CD14-positive monocyte (primary cell): ENCODE measurements at regions not wholly inside any gene's neighbourhood (a gene's known extent, or its start where the extent isn't known, plus 50 kb on each side); places are given as distances from the start of the nearest gene placed in this dataset.

Experiments
- DNase-seq, 3 donors: peaks; one replicate each; pipeline ENCODE4 v3.0.0-alpha.2; 2011 to 2022
- H2AFZ ChIP-seq: 2 replicates; pipeline ENCODE4 v1.6.0; 2012; ENCODE audit warnings: mild to moderate bottlenecking, low read depth, low read length, inconsistent platforms; ENCODE audit not compliant: insufficient read depth, poor library complexity, severe bottlenecking
- H3K27ac ChIP-seq, 2 donors: 1 replicate in 1 of 2; 2 replicates in 1 of 2; pipeline ENCODE4 v1.5.1; 2012 to 2013; ENCODE audit warnings: low read length in 2 of 2, control low read depth in 1 of 2, inconsistent platforms in 1 of 2, low read depth in 1 of 2, mild to moderate bottlenecking in 1 of 2
- H3K27me3 ChIP-seq, 2 donors: one replicate each; pipeline versions ENCODE4 v1.6.0 to v1.6.1; 2011 to 2013; ENCODE audit warnings: low read length in 2 of 2; ENCODE audit not compliant: control insufficient read depth in 2 of 2, insufficient read depth in 2 of 2
- H3K36me3 ChIP-seq, 2 donors: replicated peaks in 1 of 2; 1 replicate in 1 of 2; 2 replicates in 1 of 2; pipeline versions ENCODE4 v1.5.1 to v1.6.1; 2012 to 2013; ENCODE audit warnings: low read length in 2 of 2, control low read depth in 1 of 2, inconsistent platforms in 1 of 2, mild to moderate bottlenecking in 1 of 2; ENCODE audit not compliant: insufficient read depth in 2 of 2, control insufficient read depth in 1 of 2
- H3K4me1 ChIP-seq, 2 donors: 1 replicate in 1 of 2; 2 replicates in 1 of 2; pipeline versions ENCODE4 v1.5.1 to v1.6.1; 2012 to 2013; ENCODE audit warnings: low read length in 2 of 2, control low read depth in 1 of 2, inconsistent platforms in 1 of 2, mild to moderate bottlenecking in 1 of 2, moderate library complexity in 1 of 2; ENCODE audit not compliant: insufficient read depth in 2 of 2, control insufficient read depth in 1 of 2
- H3K4me2 ChIP-seq: replicated peaks from 2 replicates; pipeline ENCODE3; 2012; ENCODE audit warnings: low read length, moderate library complexity, mild to moderate bottlenecking; ENCODE audit not compliant: poor library complexity, severe bottlenecking; ENCODE audit errors: extremely low read depth
- H3K4me3 ChIP-seq, 3 experiments: fragments of 200-600 bp in 1 of 3; sonication (generic) in 1 of 3; replicated peaks in 1 of 3; 1 replicate in 2 of 3; 2 replicates in 1 of 3; pipeline ENCODE4 v1.5.1; 2011 to 2013; ENCODE audit warnings: low read length in 3 of 3, mild to moderate bottlenecking in 3 of 3, control low read depth in 2 of 3, low read depth in 2 of 3, inconsistent platforms in 1 of 3, moderate library complexity in 1 of 3
- H3K79me2 ChIP-seq: 2 replicates; pipeline ENCODE4 v1.6.0; 2012; ENCODE audit warnings: mild to moderate bottlenecking, control low read depth, inconsistent platforms, low read length, moderate library complexity; ENCODE audit not compliant: insufficient read depth
- H3K9ac ChIP-seq: 2 replicates; pipeline ENCODE4 v1.6.0; 2017; ENCODE audit warnings: low read length, mild to moderate bottlenecking; ENCODE audit not compliant: insufficient read depth, poor library complexity, severe bottlenecking
- H3K9me3 ChIP-seq, 2 donors: replicated peaks in 1 of 2; 1 replicate in 1 of 2; 2 replicates in 1 of 2; pipeline versions ENCODE4 v1.5.1 to v1.6.1; 2012 to 2013; ENCODE audit warnings: low read length in 2 of 2, control low read depth in 1 of 2; ENCODE audit not compliant: control insufficient read depth in 1 of 2, insufficient read depth in 1 of 2
- H4K20me1 ChIP-seq: 2 replicates; pipeline ENCODE4 v1.6.0; 2012; ENCODE audit warnings: mild to moderate bottlenecking, low read length, control low read depth, moderate library complexity; ENCODE audit not compliant: insufficient read depth
- H3K27ac Mint-ChIP-seq, 7 donors: one replicate each; pipeline ENCODE4 v1.8.0; 2020; ENCODE audit warnings: mild to moderate bottlenecking in 7 of 7, mixed read lengths in 7 of 7, moderate library complexity in 6 of 7, inconsistent platforms in 2 of 7
- H3K27me3 Mint-ChIP-seq, 3 donors: one replicate each; pipeline ENCODE4 v1.8.0; 2021 to 2022; ENCODE audit warnings: low read depth in 3 of 3, mild to moderate bottlenecking in 3 of 3, mixed read lengths in 3 of 3, moderate library complexity in 3 of 3, inconsistent platforms in 1 of 3
- H3K36me3 Mint-ChIP-seq, 2 donors: one replicate each; pipeline ENCODE4 v1.8.0; 2020; ENCODE audit warnings: mixed read lengths in 2 of 2, inconsistent platforms in 1 of 2, mild to moderate bottlenecking in 1 of 2
- H3K4me1 Mint-ChIP-seq: one replicate; pipeline ENCODE4 v1.8.0; 2020; ENCODE audit warnings: mild to moderate bottlenecking, mixed read lengths
- H3K4me3 Mint-ChIP-seq, 2 donors: one replicate each; pipeline ENCODE4 v1.8.0; 2020; ENCODE audit warnings: mild to moderate bottlenecking in 2 of 2, mixed read lengths in 2 of 2, moderate library complexity in 1 of 2
- H3K9me3 Mint-ChIP-seq, 7 donors: one replicate each; pipeline ENCODE4 v1.8.0; 2020 to 2022; ENCODE audit warnings: mixed read lengths in 7 of 7, mild to moderate bottlenecking in 6 of 7, moderate library complexity in 6 of 7, inconsistent platforms in 2 of 7
- WGBS: methylation state at CpG from one replicate; pipeline ENCODE4 v1.1.5; 2013; ENCODE audit warnings: missing lambda C conversion rate; ENCODE audit not compliant: insufficient coverage; 5-methylcytosine and 5-hydroxymethylcytosine counted together
- intact Hi-C, 2 donors: fragments of 100-400 bp; cut with micrococcal nuclease; formaldehyde crosslinking; loops; one replicate each; pipeline versions ENCODE4 v1.15.0 to v1.15.1; 2023
- TF ChIP-seq, protein P1 (sequence below): fragments of 200-600 bp; IDR thresholded peaks from one replicate; pipeline ENCODE4 v1.8.0; 2022; ENCODE audit warnings: antibody characterized with exemption, mild to moderate bottlenecking

DNA sequence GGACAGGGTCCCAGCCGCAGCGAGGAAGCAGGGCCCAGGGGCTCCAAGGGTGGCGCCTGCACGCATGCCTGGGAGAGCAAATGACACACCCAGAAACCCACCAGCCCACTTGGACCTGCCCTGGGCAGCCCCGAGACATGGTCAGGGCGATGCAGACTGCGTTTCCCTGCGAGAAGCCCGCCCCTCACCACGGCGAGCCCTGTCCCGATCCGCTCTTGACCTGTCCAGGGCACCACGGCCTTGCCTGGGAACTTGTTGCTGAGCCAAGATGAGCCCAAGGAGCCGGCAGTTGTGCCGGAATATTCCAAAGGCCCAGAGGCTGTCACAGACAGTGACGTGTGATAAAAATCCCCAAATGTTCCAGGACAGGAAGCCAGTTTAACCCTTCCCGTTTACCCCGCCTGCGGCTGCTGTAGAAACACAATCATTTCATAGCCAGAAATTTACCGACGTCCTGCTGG is 78.1 kb downstream of the SIK1 start:
- Mint-ChIP-seq H3K4me1 (peaks cover 41% of the 10 kb centered on the region), H3K27me3 (peaks cover 0 to 3% (median 0%) of the 10 kb centered on the region in 3 donors), H3K9me3 (peaks cover 0 to 8% (median 2%) of the 10 kb centered on the region in 7 donors), H3K36me3 (no peaks in the 10 kb centered on the region), H3K27ac (peak overlapping the region in 5 of 7 donors; percentile 30 to 76 (median 43)), H3K4me3 (no peak overlapping the region)
- Histone ChIP-seq H3K27me3 (no peaks in the 10 kb centered on the region), H3K9me3 (peaks cover 0 to 8% of the 10 kb centered on the region in 2 donors), H3K9ac (no peak overlapping the region), H2AFZ (no peak overlapping the region), H3K36me3 (no peaks in the 10 kb centered on the region), H3K27ac (no peak overlapping the region), H3K4me2 (no peak overlapping the region), H4K20me1 (no peaks in the 10 kb centered on the region), H3K4me3 (no peak overlapping the region), H3K79me2 (no peaks in the 10 kb centered on the region), H3K4me1 (peaks cover 28 to 32% of the 10 kb centered on the region in 2 donors)
- WGBS: 90% methylated on average over 21 of the region's 22 CpGs
- TF ChIP-seq, protein P1, sequence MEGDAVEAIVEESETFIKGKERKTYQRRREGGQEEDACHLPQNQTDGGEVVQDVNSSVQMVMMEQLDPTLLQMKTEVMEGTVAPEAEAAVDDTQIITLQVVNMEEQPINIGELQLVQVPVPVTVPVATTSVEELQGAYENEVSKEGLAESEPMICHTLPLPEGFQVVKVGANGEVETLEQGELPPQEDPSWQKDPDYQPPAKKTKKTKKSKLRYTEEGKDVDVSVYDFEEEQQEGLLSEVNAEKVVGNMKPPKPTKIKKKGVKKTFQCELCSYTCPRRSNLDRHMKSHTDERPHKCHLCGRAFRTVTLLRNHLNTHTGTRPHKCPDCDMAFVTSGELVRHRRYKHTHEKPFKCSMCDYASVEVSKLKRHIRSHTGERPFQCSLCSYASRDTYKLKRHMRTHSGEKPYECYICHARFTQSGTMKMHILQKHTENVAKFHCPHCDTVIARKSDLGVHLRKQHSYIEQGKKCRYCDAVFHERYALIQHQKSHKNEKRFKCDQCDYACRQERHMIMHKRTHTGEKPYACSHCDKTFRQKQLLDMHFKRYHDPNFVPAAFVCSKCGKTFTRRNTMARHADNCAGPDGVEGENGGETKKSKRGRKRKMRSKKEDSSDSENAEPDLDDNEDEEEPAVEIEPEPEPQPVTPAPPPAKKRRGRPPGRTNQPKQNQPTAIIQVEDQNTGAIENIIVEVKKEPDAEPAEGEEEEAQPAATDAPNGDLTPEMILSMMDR: no peak
- no peak for DNase-seq
- intact Hi-C loops: no loop called here

DNA sequence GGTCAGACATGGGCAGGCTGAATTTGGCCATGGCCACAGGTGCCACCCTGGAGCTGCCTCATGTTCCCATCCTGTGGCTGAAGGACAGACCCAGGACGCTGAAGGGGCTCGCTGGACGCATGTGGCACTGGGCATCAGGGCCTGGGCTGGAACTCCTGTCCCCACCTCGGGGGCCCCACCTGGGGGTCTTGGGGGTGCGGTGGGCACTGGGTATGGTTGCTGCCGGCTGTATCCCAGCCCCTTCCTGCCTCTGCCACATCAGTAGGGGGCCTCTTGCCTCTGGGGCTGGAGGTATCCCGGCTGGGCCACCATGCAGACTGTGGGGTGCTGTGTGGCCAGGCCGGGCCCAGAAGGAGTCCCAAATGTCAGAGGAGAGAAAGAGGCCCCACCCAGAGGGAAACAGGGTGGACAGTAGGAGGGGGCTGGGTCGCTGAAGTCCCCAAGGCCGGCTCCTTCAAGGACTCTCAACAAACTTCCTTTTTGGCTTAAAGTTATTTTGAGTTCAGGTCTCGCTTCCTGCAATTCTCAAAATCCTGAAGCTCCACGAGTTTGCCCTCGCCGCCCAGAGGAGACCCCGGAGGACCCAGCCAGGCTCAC is 78.7 kb downstream of the SIK1 start:
- H3K9me3 Mint-ChIP-seq: peaks cover 0 to 8% (median 2%) of the 10 kb centered on the region in 7 donors
- Histone ChIP-seq H3K27me3 (no peaks in the 10 kb centered on the region), H3K4me2 (no peak overlapping the region), H3K79me2 (no peaks in the 10 kb centered on the region), H2AFZ (no peak overlapping the region), H3K27ac (no peak overlapping the region), H3K4me3 (no peak overlapping the region), H3K9me3 (peaks cover 0 to 8% of the 10 kb centered on the region in 2 donors), H4K20me1 (no peaks in the 10 kb centered on the region), H3K4me1 (peaks cover 28 to 32% of the 10 kb centered on the region in 2 donors), H3K36me3 (no peaks in the 10 kb centered on the region), H3K9ac (no peak overlapping the region)
- TF ChIP-seq, protein P1: no peak
- H3K4me1 Mint-ChIP-seq: peaks cover 41% of the 10 kb centered on the region
- DNase-seq: no peak
- H3K27me3 Mint-ChIP-seq: peaks cover 0 to 3% (median 0%) of the 10 kb centered on the region in 3 donors
- H3K4me3 Mint-ChIP-seq: no peak overlapping the region
- H3K27ac Mint-ChIP-seq: peak overlapping the region in 4 of 7 donors; percentile 15 to 76 (median 43)
- intact Hi-C loops: no loop called here
- H3K36me3 Mint-ChIP-seq: no peaks in the 10 kb centered on the region
- 22% methylated on average over 11 of the region's 15 CpGs for WGBS
